Progenitor cell of endocrine pancreas (in vitro differentiated cells): ENCODE measurements at regions not wholly inside any gene's neighbourhood (a gene's known extent, or its start where the extent isn't known, plus 50 kb on each side); places are given as distances from the start of the nearest gene placed in this dataset.

Experiments used
- DNase-seq: peaks from one replicate; pipeline ENCODE4 v3.0.0; 2021; ENCODE audit warnings: low spot score; ENCODE audit not compliant: unreplicated experiment
- H3K27ac Mint-ChIP-seq: 2 replicates; pipeline ENCODE4 v1.8.0; 2021; ENCODE audit warnings: mild to moderate bottlenecking, moderate library complexity, mixed read lengths
- H3K27me3 Mint-ChIP-seq: 2 replicates; pipeline ENCODE4 v1.8.0; 2021; ENCODE audit warnings: mixed read lengths
- H3K36me3 Mint-ChIP-seq: 2 replicates; pipeline ENCODE4 v1.8.0; 2022; ENCODE audit warnings: mixed read lengths; ENCODE audit not compliant: insufficient read depth
- H3K4me1 Mint-ChIP-seq: 2 replicates; pipeline ENCODE4 v1.8.0; 2021; ENCODE audit warnings: low read depth, mixed read lengths
- H3K4me3 Mint-ChIP-seq: 2 replicates; pipeline ENCODE4 v1.8.0; 2021; ENCODE audit warnings: low read depth, mild to moderate bottlenecking, moderate library complexity, mixed read lengths
- H3K9me3 Mint-ChIP-seq: 2 replicates; pipeline ENCODE4 v1.8.0; 2021; ENCODE audit warnings: low read depth, mixed read lengths
- TF ChIP-seq, protein P1 (sequence below): fragments of 200-600 bp; sonication (generic); IDR thresholded peaks from one replicate; pipeline ENCODE4 v1.5.0; 2021; ENCODE audit warnings: antibody characterized with exemption, mild to moderate bottlenecking; ENCODE audit not compliant: unreplicated experiment

GRCh38 chr5:174418809-174419539 is 305.4 kb upstream of the MSX2 start:
- H3K36me3 Mint-ChIP-seq = no peaks in the 10 kb centered on the region
- H3K9me3 Mint-ChIP-seq = no peaks in the 10 kb centered on the region
- no peak for DNase-seq
- peaks cover 45% of the 10 kb centered on the region for H3K27me3 Mint-ChIP-seq
- no peak overlapping the region for H3K27ac Mint-ChIP-seq
- H3K4me3 Mint-ChIP-seq = peak overlapping the region; percentile 55
- H3K4me1 Mint-ChIP-seq = peaks cover 5% of the 10 kb centered on the region
- TF ChIP-seq, protein P1, sequence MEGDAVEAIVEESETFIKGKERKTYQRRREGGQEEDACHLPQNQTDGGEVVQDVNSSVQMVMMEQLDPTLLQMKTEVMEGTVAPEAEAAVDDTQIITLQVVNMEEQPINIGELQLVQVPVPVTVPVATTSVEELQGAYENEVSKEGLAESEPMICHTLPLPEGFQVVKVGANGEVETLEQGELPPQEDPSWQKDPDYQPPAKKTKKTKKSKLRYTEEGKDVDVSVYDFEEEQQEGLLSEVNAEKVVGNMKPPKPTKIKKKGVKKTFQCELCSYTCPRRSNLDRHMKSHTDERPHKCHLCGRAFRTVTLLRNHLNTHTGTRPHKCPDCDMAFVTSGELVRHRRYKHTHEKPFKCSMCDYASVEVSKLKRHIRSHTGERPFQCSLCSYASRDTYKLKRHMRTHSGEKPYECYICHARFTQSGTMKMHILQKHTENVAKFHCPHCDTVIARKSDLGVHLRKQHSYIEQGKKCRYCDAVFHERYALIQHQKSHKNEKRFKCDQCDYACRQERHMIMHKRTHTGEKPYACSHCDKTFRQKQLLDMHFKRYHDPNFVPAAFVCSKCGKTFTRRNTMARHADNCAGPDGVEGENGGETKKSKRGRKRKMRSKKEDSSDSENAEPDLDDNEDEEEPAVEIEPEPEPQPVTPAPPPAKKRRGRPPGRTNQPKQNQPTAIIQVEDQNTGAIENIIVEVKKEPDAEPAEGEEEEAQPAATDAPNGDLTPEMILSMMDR = no peak

- H3K27ac Mint-ChIP-seq = no peak overlapping the region
These were observed 304.7 kb upstream of the MSX2 start for GRCh38 chr5:174419540-174420132.

GRCh38 chr5:174420651-174421407 is 303.6 kb upstream of the MSX2 start:
- no peaks in the 10 kb centered on the region for H3K9me3 Mint-ChIP-seq
- H3K4me3 Mint-ChIP-seq = no peak overlapping the region
- H3K4me1 Mint-ChIP-seq = peaks cover 5% of the 10 kb centered on the region
- no peak for DNase-seq
- TF ChIP-seq, protein P1 = no peak
- H3K27me3 Mint-ChIP-seq = peaks cover 46% of the 10 kb centered on the region
- no peaks in the 10 kb centered on the region for H3K36me3 Mint-ChIP-seq
- H3K27ac Mint-ChIP-seq = no peak overlapping the region

More at GRCh38 chr5:174419540-174420132, 304.7 kb upstream of the MSX2 start:
- H3K9me3 Mint-ChIP-seq = no peaks in the 10 kb centered on the region
- peaks cover 5% of the 10 kb centered on the region for H3K4me1 Mint-ChIP-seq
- peak; percentile 92 for DNase-seq
- peaks cover 45% of the 10 kb centered on the region for H3K27me3 Mint-ChIP-seq
- H3K4me3 Mint-ChIP-seq = peak overlapping the region; percentile 55
- TF ChIP-seq, protein P1 = peak; percentile 98
- no peaks in the 10 kb centered on the region for H3K36me3 Mint-ChIP-seq

- DNase-seq = no peak
- no peaks in the 10 kb centered on the region for H3K36me3 Mint-ChIP-seq
- no peak overlapping the region for H3K4me3 Mint-ChIP-seq
- peaks cover 47% of the 10 kb centered on the region for H3K27me3 Mint-ChIP-seq
- no peak overlapping the region for H3K27ac Mint-ChIP-seq
- H3K9me3 Mint-ChIP-seq = no peaks in the 10 kb centered on the region
- peaks cover 5% of the 10 kb centered on the region for H3K4me1 Mint-ChIP-seq
- TF ChIP-seq, protein P1 = no peak
These were observed 303.0 kb upstream of the MSX2 start for GRCh38 chr5:174421408-174421805.

GRCh38 chr5:174423558-174423957 is 300.8 kb upstream of the MSX2 start:
- TF ChIP-seq, protein P1 = no peak
- Mint-ChIP-seq H3K27me3 (peaks cover 32% of the 10 kb centered on the region), H3K27ac (no peak overlapping the region)

More at GRCh38 chr5:174423558-174423957, 300.8 kb upstream of the MSX2 start:
- Mint-ChIP-seq H3K4me1 (peaks cover 3% of the 10 kb centered on the region), H3K9me3 (no peaks in the 10 kb centered on the region), H3K4me3 (no peak overlapping the region), H3K36me3 (no peaks in the 10 kb centered on the region)
- no peak for DNase-seq
